HG02852 (cell line): ENCODE measurements at regions not wholly inside any gene's neighbourhood (a gene's known extent, or its start where the extent isn't known, plus 50 kb on each side); places are given as distances from the start of the nearest gene placed in this dataset.
A peak's percentile ranks its signal among the peaks of the same experiment; 100 is the strongest.

Source experiments
- ATAC-seq: cut with Tn5 transposase; IDR thresholded peaks from one replicate; pipeline ENCODE4 v1.9.1; 2021; ENCODE audit warnings: mild to moderate bottlenecking, moderate library complexity; ENCODE audit not compliant: unreplicated experiment

DNA sequence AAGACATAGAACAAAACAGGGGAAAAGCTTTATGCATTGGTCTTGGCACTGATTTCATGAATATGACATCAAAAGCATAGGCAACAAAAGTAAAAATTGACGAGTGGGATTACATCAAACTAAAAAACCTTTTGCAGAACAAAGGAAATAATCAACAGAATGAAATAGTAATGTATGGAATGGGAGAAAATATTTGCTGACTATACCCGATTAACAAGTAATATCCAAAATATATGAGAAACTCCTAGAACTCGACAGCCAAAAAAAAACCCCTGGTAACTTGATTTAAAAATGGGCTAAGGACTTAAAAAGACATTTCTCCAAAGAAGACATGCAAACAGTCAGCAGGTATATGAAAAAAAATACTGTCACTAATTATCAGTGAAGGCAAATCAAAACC lies 231.7 kb upstream of the MAN1A1 start:
- no peak for ATAC-seq

DNA sequence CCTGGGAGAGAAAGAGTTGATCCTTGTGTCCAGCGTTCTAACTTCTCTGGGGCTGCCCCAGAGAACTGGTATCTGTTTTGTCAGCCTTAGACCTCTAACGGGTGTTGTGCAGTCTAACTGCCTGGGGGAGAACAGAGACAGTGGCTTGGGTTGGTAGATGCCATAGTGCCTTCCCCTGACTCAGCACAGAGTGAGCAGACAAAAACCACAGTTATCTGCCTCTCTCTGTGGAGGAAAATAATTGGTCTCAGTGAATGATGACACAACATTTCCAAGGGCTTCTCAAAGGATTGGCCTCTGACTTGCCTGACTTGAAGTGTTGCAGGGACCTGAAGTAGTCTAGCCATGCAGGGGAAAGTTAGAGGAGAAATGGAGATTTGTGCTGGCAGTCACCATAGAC lies 226.2 kb upstream of the MAN1A1 start:
- ATAC-seq, result no peak

DNA sequence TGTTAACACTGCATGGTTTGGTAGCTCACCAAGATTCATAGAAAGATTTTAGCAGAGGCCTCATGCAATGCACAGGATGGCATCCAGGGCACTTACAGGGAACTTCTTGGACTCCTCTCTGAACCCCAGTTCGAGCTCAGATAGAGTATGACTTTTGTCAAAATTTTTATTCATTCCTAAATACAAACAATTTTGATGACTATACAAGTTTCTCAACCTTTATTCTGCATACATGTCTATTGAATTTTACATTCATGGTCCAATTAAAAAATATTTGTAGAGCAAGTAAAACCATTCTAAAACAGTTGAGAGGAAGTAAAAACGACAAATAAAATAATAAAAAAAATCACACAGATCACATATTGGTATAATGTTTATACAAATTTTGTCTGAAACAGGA lies 219.0 kb upstream of the MAN1A1 start:
- ATAC-seq, result no peak

DNA sequence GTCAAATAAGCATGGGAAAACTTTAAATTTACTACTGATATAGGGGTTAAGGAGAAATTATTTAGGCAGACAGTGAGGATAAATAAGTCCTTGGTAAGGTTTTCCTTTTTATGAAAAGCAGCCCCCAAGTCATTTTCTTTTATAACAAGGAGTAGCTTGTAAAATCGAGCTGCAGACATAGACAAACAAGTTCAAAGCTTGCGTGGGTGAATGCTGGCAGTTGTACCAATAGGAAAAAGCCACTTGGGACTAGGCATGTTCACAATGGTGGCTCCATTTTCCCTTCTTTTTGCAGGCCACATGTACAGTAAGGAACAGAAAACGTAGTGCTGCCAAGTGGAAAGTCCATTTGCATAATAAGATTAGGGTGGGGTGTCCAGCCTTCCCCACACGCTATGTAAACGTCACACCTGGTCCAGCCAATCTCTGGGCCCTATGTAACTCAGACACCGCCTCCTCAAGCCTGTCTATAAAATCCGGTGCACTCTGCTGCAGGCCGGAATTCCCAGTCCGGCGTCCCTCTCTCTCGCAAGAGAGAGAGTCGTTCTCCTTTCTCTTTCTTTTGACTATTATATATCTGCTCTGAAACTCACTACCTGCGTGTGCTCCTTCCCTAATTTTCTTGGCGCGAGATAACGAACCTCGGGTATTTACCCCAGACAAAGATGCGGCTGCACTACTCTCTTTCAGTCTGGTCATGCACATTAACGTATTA lies 217.1 kb upstream of the MAN1A1 start:
- ATAC-seq, result no peak

DNA sequence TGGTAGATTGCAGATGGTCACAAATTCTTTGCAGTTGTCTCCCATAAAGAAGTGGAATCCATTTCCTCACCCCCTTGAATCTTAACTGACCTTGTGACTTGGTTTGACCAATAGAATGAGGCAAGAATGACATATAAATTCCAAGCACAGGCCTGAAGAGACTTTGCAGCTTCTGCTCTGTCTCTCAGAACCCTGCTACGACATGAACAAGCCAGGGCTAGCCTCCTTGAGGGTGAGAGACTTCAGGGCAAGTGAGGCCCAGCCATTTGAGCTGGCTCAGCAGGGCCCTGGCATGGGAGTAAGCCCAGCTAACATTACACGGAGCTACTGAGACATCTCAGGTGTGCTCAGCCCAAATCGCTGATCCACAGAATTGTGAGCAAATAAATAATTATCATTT lies 216.3 kb upstream of the MAN1A1 start:
- ATAC-seq, result no peak

DNA sequence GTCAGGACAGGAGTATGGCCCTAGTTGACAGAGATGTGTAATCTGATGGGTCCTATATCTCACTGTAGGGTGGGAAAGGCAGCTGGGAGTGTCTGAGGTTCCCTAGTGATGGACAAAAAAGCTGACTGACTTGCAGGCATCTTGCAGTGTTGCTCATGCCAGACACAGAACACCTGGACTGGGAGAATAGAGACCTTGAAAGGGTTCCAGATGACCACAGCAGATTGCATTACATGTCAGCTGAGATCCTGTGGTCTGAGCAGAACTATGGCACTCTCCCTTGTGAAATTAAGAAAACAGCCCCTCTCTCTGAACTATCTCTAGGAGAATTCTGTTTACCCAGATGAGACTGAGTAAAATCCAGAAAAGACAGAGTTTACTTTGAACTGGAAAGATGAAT lies 212.6 kb upstream of the MAN1A1 start:
- no peak for ATAC-seq

DNA sequence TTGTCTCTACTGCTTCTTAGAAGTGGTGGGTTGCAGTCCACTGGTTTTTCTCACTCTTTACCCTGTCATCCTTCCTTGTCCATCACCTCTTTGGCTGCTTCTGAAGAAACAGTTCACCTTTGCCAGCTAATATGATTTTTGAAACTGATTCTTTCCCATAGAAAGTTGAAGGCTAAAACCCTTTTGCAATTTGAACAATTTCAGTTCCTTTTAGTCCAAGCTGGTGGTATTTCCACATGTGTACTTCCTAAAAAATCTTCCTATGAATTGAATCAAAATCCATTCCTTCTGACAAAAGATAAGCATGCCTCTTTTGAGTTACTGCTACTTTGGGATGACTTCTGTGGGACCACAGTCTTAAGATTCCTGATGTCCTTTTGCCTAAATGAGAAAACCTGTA lies 210.0 kb upstream of the MAN1A1 start:
- ATAC-seq, result no peak

DNA sequence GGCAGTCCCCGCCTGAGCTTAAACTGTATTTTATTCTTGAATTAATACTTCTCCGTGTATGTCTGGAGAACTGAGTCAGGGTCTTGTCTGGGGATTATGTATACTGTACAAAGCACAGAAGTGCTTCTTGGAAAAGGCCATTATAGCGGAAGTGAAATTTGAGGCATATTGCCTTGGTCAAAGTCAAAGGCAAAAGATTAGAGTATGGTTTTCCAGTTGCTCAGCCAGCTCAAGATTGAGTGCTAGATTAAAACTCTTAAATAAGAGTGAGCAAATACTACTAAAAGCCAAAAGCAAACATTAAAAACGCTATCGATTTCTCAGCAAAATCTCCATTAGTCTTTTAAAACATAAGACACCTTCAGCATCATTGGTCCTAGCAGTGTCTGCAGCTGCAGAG lies 207.7 kb upstream of the MAN1A1 start:
- no peak for ATAC-seq

DNA sequence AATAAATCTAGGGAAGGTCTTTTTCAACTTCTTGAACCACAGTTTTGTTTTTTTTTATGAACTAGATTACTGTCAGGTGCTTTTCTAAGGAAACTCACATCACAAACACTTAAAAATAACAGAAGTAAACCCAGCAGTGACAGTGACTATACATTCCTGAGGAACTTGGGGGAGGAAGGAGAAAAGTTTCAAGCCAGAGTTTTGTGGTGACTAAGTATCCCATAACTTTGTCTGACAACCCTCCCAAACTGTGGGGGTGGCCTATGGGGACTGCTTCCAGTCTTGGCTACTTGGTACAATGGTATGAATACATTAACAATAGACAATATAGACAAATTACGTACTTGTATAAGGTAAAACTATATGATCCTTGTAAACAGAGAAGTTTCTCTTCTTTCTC lies 202.5 kb upstream of the MAN1A1 start:
- ATAC-seq, result no peak

DNA sequence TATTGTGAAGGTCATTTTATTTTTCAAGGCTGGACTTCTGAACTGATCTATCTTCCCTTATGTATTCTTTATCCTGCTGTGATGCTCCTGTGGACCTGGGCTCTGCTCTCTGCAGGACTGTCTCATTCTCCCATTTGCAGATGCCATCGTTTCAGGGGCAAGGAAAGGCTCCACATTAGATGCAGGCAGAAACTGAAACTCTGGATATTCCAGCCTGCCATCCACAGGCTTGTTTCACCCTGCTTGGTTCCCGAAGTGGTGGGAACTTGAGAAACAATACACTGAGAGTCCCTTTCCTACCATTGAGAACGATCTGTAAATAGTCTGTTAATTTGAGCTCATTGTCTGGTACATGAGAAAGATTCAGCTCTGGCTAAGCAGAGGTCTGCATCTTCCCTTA lies 197.5 kb upstream of the MAN1A1 start:
- no peak for ATAC-seq

DNA sequence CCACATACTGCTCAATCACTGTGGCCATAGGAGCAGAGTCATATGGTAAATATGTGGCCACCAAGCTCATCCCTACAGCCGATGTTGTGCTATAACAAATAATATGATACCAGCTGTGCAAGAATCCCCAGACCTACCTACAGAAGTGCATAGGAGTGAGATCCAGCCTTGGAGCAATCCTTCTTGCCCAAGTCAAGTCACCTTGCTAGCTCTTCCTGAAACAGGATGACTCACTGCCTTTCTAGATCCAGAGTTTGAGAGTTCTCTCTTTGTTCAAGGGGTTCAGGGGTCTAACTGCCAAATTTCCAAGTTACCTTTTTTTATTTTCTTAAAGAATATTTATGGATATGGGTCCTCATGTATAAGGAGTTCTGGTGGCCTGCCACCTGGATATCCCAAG lies 195.7 kb upstream of the MAN1A1 start:
- no peak for ATAC-seq

DNA sequence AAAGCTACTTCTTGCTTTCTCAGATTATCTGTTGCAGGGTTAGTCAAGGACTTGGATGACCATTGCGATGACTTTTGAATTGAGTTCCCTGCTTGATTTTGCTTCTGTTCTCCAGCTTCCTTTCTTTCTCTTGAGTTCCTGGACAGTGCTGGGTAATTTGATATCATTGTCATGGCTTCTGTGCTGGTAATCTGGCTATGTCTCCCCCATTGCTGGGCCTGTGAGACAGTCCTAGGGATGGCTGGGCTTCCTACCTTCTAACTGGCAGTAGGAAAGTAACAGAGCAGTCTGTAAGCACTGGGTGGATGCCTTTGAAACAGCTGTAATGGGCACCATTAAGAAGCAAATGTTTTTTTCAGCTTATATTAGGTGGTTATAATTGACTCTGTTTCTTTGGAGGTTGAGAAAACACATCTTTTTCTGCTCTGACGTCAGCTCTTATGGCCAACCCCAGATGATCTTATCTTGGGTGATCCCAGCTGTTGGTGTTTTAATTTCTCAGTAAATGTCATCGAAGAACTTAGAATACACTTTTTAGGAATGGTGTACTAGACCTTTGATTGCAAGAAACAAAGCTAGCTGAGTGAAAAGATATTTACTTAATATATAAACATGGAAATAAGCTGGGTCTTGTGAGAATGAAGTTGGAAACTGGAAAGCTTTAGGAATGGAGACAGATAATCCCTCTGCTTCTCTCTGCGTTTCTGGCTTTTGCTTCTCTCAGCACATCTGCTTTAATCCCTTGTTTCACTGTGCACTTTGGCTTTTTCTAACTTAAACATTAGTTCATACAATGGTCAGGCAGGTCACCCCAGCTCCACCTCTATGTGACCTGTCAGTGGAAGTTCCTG lies 195.0 kb upstream of the MAN1A1 start:
- no peak for ATAC-seq

DNA sequence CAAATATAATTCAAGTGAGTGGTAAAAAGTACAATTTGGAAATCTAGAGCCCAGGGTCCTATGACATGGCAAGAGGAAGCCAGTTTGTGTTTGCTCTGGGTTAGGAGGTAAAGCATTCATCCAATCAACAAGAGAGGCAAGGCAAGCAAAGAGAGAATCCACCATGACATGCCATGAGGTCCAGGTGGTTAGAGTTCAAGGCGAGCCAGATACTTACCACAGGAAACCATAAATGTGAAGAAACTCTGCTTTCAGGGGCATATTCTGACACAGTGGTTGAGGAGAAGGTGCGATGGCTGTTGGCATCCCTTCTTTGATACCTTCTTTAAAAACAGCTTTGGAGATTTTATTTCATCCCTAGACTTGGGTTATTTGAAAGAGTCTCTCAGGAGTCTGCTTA lies 193.8 kb upstream of the MAN1A1 start:
- ATAC-seq, result no peak

DNA sequence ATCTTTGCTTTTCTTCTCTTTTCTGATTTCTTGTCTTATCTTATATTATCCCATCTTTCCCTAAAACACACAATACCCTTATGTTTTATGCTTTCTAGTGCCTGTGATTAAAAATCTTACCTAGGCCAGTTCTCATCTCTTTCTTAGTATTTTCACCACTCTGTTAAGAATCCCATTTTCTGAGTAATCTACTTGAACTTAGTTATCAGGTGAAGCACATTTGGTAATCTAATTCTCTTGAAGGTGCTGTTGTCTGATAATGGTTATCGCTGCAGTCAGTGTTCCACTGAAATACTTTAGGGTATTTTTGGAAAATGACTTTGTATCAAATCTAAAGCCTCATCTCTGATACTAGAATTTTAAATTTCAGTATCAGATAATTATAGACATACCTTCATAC lies 192.5 kb upstream of the MAN1A1 start:
- ATAC-seq, result no peak

DNA sequence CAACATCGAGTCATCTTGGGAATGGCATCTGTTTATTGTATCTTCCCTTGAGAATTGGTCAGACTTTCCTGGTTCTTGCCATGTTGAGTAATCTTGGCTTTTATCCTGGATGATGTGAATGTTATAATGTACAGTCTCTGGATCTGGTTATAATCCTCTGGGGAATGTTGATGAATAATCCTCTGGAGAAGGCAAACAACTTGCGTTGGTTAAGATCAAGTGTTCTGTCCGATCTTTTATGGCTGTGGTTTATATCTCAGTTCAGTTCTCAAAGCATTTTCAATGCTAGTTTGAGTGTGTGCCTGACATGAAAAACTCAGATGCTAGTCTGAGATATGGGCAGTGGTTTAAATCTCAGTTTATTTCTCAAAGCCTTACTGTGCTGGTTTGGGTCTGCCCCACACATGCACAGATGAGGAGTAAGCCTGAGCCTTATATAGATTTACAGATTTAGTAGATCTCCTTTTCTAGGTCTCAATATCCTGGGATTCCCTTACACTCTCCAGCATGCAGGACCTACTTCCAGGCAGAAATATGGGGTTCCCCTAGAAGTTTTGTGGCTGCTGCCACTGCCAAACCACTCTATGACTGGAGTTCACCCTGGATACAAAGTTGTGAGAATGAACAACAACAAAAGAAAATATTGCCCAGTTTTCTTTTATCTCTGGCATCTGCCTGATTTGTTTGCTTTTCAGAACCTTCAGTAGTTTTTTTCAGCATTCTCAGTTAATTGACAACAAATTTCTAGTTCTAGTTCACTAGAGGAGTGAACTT lies 191.8 kb upstream of the MAN1A1 start:
- no peak for ATAC-seq

DNA sequence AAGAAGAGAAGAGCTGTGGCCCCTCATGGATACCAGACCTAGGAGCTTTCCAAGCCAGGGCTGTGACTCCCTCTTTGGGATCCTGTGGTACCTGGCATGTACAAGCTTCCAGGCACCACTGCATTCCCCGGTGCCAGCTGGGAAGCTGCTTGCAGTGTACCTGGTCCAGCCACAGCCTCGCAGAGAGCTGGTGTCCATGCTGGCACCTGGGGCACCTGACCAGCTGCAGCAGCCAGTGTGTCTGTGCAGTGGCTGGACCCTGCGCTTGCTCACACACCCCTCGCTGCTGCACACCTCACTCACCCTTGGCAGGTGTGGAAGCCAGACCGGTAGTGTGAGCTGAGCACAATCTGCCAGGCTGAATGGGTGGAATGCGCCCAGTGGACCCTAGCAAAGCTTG lies 190.9 kb upstream of the MAN1A1 start:
- ATAC-seq, result no peak

DNA sequence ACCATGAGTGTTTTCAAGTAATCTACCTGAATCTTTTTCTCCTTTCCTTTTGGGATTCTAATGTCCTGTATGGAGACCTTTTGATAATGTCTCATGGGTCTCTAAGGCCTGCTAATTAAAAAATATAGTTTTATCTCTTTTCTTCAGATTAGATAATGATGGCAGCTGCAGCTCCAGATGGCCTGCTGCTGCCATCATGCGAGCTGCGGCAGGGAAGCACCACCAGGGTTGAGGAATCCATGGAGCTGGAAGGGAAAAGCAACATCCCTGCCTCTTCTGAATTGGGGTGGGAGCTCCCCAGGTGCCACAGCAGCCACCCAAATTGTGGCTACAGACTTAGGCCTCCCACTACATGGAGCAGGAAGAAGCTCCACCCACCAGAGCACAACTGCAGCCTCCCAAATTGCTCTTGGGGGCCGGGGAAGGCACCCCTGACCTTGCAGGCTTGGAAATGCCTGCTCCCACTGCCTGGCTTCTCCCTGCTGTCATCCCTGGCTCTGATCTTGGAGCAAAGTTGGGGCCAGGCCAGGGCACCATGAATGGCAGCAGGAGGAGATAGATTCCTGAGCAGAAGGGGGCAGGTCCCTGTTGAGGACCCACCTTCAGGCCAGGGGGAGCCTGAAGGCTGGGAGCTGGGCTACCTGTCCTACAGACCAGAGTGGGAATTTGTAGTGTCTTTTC lies 189.6 kb upstream of the MAN1A1 start:
- ATAC-seq, result no peak

DNA sequence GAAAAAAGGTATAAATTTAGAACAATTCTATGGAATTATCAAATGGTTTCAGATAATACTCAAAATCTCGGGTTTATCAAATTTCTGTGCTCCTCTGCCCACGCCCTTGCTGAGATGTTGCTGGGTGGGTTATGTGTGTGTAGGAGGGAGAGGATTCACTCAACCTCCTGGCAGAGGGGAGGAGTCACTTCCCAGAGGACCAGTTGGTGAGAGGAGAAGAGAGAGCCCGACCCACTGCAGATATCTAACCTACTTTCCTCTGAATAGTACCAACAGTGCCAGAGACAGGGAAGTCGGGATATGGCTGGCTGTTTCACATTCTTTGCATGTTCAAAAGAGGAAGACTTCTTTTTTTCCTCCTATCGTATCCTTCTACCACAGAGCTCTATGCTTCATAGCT lies 187.1 kb upstream of the MAN1A1 start:
- ATAC-seq, result no peak

DNA sequence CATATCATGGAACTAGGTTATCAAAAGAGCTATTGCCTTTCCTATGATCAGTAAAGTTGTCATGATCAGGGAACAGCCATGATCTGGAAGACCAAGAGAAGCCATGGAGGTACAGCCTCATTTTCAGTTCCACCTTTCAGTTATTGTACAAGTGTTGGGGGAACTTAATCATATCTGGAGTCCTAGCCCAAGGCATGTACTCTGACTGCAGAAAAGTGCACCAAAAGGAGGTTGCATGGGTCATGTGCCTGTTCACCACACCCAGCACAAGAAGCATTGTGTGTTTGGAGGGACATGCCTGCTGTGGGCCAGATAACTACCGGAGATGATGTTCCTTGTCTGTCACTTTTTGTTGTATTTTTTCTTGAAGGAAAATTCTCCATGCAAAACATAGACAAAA lies 185.8 kb upstream of the MAN1A1 start:
- ATAC-seq, result peak; percentile 70

DNA sequence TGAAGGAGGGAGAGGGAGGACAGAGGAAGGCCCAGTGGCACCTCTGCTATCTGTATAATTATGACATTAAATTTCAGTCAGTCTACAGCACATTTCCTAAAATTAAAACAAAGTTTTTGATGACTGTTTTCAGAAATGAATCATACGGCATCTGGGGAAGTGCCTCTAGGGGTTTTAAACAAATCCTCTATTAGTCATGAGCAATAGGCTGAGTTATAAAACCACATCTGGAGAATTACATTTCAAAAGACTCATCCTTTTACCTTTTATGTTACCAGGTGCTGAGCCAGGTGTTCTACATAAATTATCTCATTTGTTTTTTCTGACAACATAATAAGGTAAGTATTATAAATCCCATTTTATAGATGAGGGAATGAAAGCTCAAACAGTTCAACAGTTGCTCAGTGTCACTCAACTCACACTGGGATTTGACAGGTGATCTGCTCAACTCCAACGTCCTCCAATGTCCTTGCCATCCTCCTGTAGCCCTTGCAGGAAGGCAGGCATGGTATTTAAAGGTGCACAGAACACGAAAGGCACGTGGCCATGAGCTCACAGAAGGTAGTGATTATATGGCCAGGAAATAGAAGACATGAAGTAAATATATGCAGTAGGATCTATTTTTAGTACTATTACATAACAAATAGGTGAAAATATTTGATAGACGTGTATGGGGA lies 184.2 kb upstream of the MAN1A1 start:
- peak; percentile 71 for ATAC-seq

DNA sequence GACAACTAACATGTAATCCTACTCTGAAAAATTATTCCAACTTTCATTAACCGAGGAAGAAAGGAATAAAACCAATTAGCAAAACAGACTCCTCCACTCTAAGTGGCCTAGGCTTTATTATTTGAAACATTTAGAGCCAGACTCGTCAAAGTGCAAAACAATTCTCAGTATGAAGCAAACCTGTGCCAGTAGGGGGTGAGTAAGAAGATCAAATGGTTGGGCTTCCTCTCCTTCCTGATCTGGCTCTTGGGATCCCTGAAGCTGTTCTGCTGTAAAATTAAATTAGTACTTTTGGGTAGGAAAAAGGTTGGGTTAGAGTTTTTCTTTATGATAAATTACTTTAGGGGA lies 177.6 kb upstream of the MAN1A1 start:
- no peak for ATAC-seq
